SK-N-SH treated with all-trans-retinoic acid at 6 μM for 48 hours (cell line): ENCODE measurements at regions not wholly inside any gene's neighbourhood (a gene's known extent, or its start where the extent isn't known, plus 50 kb on each side); places are given as distances from the start of the nearest gene placed in this dataset.

Source experiments
- ARNTL ChIP-seq: fragments of 450-650 bp; formaldehyde crosslinking; IDR thresholded peaks from 2 replicates; pipeline ENCODE4 v1.5.0; 2020; ENCODE audit warnings: low read depth, mild to moderate bottlenecking, moderate library complexity, borderline replicate concordance
- CSDC2 ChIP-seq: fragments of 250-450 bp; sonication (Bioruptor Pico); IDR thresholded peaks from 2 replicates; pipeline ENCODE4 v1.5.0; 2020; ENCODE audit warnings: mild to moderate bottlenecking, moderate library complexity
- CSRNP3 ChIP-seq: fragments of 250-450 bp; sonication (Bioruptor Pico); IDR thresholded peaks from 2 replicates; pipeline ENCODE4 v1.5.1; 2021; ENCODE audit warnings: mild to moderate bottlenecking, moderate library complexity
- GLIS3 ChIP-seq: fragments of 250-450 bp; sonication (Bioruptor Pico); IDR thresholded peaks from 2 replicates; pipeline ENCODE4 v1.5.0; 2020; ENCODE audit warnings: mild to moderate bottlenecking, moderate library complexity
- ISL1 ChIP-seq: fragments of 250-450 bp; sonication (Bioruptor Pico); IDR thresholded peaks from 2 replicates; pipeline ENCODE4 v2.1.2; 2022; ENCODE audit warnings: mild to moderate bottlenecking, moderate library complexity
- PATZ1 ChIP-seq: fragments of 250-450 bp; sonication (Bioruptor Pico); IDR thresholded peaks from 2 replicates; pipeline ENCODE4 v1.8.0; 2020; ENCODE audit warnings: mild to moderate bottlenecking, moderate library complexity, borderline replicate concordance
- RARB ChIP-seq: fragments of 250-450 bp; sonication (Bioruptor Pico); IDR thresholded peaks from 2 replicates; pipeline ENCODE4 v1.8.0; 2021; ENCODE audit warnings: mild to moderate bottlenecking, moderate library complexity
- TOX ChIP-seq: fragments of 250-450 bp; sonication (Bioruptor Pico); IDR thresholded peaks from 2 replicates; pipeline ENCODE4 v1.8.0; 2021; ENCODE audit warnings: mild to moderate bottlenecking, moderate library complexity, borderline replicate concordance
- ZC3H10 ChIP-seq: fragments of 250-450 bp; sonication (Bioruptor Pico); IDR thresholded peaks from 2 replicates; pipeline ENCODE4 v1.5.1; 2021; ENCODE audit warnings: mild to moderate bottlenecking, moderate library complexity
- ZFP3 ChIP-seq: fragments of 250-450 bp; sonication (Bioruptor Pico); IDR thresholded peaks from 2 replicates; pipeline ENCODE4 v1.5.0; 2020; ENCODE audit warnings: mild to moderate bottlenecking, moderate library complexity
- ZNF8 ChIP-seq: fragments of 450-650 bp; formaldehyde crosslinking; IDR thresholded peaks from 2 replicates; pipeline ENCODE4 v1.5.0; 2020; ENCODE audit warnings: mild to moderate bottlenecking, moderate library complexity

DNA sequence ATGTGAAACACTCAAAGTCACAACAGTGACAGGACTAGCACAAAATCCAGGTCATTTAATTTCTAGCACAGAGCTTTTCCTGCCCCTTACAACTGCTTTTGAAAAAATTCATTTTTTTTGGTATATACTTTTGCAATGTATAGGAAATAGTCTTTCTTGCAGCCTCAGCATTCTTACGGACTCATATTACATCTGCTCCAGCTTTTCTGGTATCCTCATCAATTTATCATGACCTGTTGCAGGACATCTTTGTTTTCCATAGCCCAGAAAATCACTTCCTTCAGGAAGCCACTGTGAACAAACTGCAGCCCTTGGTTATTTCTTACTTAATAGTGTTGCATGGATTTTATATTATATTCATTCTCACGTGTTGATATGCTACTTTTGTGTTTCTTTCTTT is 347.9 kb upstream of the MTPN start:
- TF ChIP-seq GLIS3 (CRISPR knock-in tag) (no peak), CSRNP3 (CRISPR knock-in tag) (no peak), ZFP3 (CRISPR knock-in tag) (no peak), PATZ1 (CRISPR knock-in tag) (no peak), TOX (CRISPR knock-in tag) (no peak), CSDC2 (CRISPR knock-in tag) (no peak), RARB (CRISPR knock-in tag) (no peak), ZC3H10 (no peak), ARNTL (CRISPR knock-in tag) (no peak), ISL1 (CRISPR knock-in tag) (no peak), ZNF8 (CRISPR knock-in tag) (no peak)
